Endothelial cell of umbilical vein (primary cell): ENCODE measurements at regions not wholly inside any gene's neighbourhood (a gene's known extent, or its start where the extent isn't known, plus 50 kb on each side); places are given as distances from the start of the nearest gene placed in this dataset.

Source experiments
- EZH2 ChIP-seq: IDR thresholded peaks from 2 replicates; pipeline ENCODE4 v1.6.1; 2012; ENCODE audit warnings: borderline replicate concordance, low read depth, mild to moderate bottlenecking, moderate library complexity, low read length, inconsistent platforms; ENCODE audit not compliant: severe bottlenecking
- TF ChIP-seq, protein P1 (sequence below), 2 donors: IDR thresholded peaks; 1 replicate in 1 of 2; 2 replicates in 1 of 2; pipeline ENCODE4 v1.5.1; 2011; ENCODE audit warnings: low read length in 2 of 2, mild to moderate bottlenecking in 2 of 2, moderate library complexity in 2 of 2, control low read depth in 1 of 2, inconsistent platforms in 1 of 2, low read depth in 1 of 2; ENCODE audit not compliant: insufficient read depth in 1 of 2; ENCODE audit errors: extremely low read depth in 1 of 2

DNA sequence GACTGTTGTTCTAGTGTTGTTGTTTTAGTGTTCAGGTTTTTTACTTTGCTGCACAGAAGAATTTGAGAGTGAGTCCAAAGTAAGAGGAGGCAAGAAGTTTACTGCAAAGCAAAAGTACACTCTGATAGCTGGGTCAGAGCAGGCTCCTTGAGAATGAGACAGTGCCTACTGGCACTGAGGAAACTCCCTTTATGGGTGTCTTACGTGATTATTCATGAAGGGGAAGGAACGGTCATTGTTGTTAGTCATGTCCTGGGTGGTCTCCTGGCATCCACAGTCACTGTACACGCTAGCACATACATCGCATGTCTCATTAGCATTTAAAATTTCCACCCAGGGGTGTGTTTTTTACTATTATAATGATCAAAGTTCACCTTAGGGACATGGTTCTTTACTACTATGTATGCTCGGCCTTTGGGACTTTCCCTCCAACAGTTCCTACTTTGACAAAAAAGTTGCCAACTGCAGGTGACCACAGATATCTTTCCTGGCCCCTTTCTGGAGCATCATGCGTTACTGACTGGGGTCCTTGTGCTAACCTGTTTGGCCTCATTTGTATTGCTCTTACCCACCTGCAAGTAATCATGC is 688.9 kb upstream of the AMOT start:
- no peak for TF ChIP-seq EZH2
- TF ChIP-seq, protein P1, sequence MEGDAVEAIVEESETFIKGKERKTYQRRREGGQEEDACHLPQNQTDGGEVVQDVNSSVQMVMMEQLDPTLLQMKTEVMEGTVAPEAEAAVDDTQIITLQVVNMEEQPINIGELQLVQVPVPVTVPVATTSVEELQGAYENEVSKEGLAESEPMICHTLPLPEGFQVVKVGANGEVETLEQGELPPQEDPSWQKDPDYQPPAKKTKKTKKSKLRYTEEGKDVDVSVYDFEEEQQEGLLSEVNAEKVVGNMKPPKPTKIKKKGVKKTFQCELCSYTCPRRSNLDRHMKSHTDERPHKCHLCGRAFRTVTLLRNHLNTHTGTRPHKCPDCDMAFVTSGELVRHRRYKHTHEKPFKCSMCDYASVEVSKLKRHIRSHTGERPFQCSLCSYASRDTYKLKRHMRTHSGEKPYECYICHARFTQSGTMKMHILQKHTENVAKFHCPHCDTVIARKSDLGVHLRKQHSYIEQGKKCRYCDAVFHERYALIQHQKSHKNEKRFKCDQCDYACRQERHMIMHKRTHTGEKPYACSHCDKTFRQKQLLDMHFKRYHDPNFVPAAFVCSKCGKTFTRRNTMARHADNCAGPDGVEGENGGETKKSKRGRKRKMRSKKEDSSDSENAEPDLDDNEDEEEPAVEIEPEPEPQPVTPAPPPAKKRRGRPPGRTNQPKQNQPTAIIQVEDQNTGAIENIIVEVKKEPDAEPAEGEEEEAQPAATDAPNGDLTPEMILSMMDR (IDR thresholded peaks at IDR 0.05; ENCODE audit: extremely low read depth in 1 of 2, insufficient read depth in 1 of 2, low read depth in 1 of 2, low read length in 2 of 2), result no peak
